PC-3 (cell line): ENCODE measurements at regions not wholly inside any gene's neighbourhood (a gene's known extent, or its start where the extent isn't known, plus 50 kb on each side); places are given as distances from the start of the nearest gene placed in this dataset.

Source experiments
- ATAC-seq: fragments of 200-7000 bp; cut with Tn5 transposase; 2 replicates; pipeline ENCODE4 v1.9.1; 2020; ENCODE audit warnings: mild to moderate bottlenecking, moderate library complexity
- BruUV-seq: library from RNA; stranded (reverse); fragments of 400-500 nt; replicated peaks from 2 replicates; lab custom pipeline; 2021; lab: Mats Ljungman, UMichigan
- CTCF ChIA-PET: fragments of 300-600 bp; sonication (Branson Sonifier 250); formaldehyde crosslinking; loops from one replicate; lab custom pipeline; 2022; ENCODE audit warnings: antibody characterized with exemption; lab: Charles Lee
- POLR2A ChIA-PET: fragments of 300-600 bp; sonication (Branson Sonifier 250); formaldehyde crosslinking; loops from one replicate; lab custom pipeline; 2022; ENCODE audit warnings: antibody characterized with exemption; ENCODE audit not compliant: unreplicated experiment; lab: Charles Lee
- DNase-seq: peaks from one replicate; pipeline ENCODE4 v3.0.0-alpha.2; 2015
- H2AFZ ChIP-seq: fragments of 300-600 bp; sonication (generic); 2 replicates; pipeline ENCODE4 v1.6.0; 2016; ENCODE audit warnings: antibody characterized with exemption, low read length
- H3F3A ChIP-seq: fragments of 300-600 bp; sonication (generic); one replicate; pipeline ENCODE4 v1.6.0; 2017; ENCODE audit warnings: antibody characterized with exemption, low read length, control low read depth, mild to moderate bottlenecking; ENCODE audit not compliant: unreplicated experiment
- H3K27ac ChIP-seq: fragments of 300-600 bp; sonication (generic); 2 replicates; pipeline ENCODE4 v1.5.1; 2016; ENCODE audit warnings: mild to moderate bottlenecking, low read length
- H3K27me3 ChIP-seq: fragments of 300-600 bp; sonication (generic); 2 replicates; pipeline ENCODE4 v1.6.1; 2016; ENCODE audit warnings: low read length, mixed read lengths
- H3K36me3 ChIP-seq: fragments of 300-600 bp; sonication (generic); 2 replicates; pipeline ENCODE4 v1.6.1; 2016; ENCODE audit warnings: low read depth, mixed run types, low read length, mixed read lengths
- H3K4me1 ChIP-seq: fragments of 300-600 bp; sonication (generic); 2 replicates; pipeline ENCODE4 v1.5.1; 2016; ENCODE audit warnings: low read length; ENCODE audit not compliant: insufficient read depth
- H3K4me2 ChIP-seq: fragments of 300-600 bp; sonication (generic); 2 replicates; pipeline ENCODE4 v1.6.0; 2016; ENCODE audit warnings: low read length
- H3K4me3 ChIP-seq: fragments of 300-600 bp; sonication (generic); 2 replicates; pipeline ENCODE4 v1.5.1; 2016; ENCODE audit warnings: mild to moderate bottlenecking, low read length, mixed read lengths
- H3K79me2 ChIP-seq: fragments of 300-600 bp; sonication (generic); 2 replicates; pipeline ENCODE4 v1.6.1; 2017; ENCODE audit warnings: low read length, mixed read lengths
- H3K9ac ChIP-seq: fragments of 300-600 bp; sonication (generic); 2 replicates; pipeline ENCODE4 v1.6.0; 2016; ENCODE audit warnings: mild to moderate bottlenecking, low read length
- H3K9me2 ChIP-seq: fragments of 300-600 bp; sonication (generic); replicated peaks from 2 replicates; pipeline ENCODE4 v1.6.1; 2016; ENCODE audit warnings: mixed run types, low read length, mixed read lengths
- H3K9me3 ChIP-seq: fragments of 300-600 bp; sonication (generic); 2 replicates; pipeline ENCODE4 v1.6.1; 2016; ENCODE audit warnings: low read length, mixed read lengths
- H4K20me1 ChIP-seq: fragments of 300-600 bp; sonication (generic); 2 replicates; pipeline ENCODE4 v1.6.1; 2016; ENCODE audit warnings: low read length, mixed read lengths
- EZH2 ChIP-seq: fragments of 300-600 bp; sonication (generic); IDR thresholded peaks from one replicate; pipeline ENCODE4 v1.6.1; 2017; ENCODE audit warnings: antibody characterized with exemption, mild to moderate bottlenecking, low read length; ENCODE audit not compliant: unreplicated experiment
- EZH2phosphoT487 ChIP-seq: fragments of 300-600 bp; sonication (generic); IDR thresholded peaks from 2 replicates; pipeline ENCODE4 v1.6.1; 2018; ENCODE audit warnings: mild to moderate bottlenecking, antibody characterized with exemption, low read length, borderline replicate concordance
- intact Hi-C: fragments of 100-400 bp; cut with micrococcal nuclease; formaldehyde crosslinking; loops from 2 replicates; pipeline ENCODE4 v1.9.0; 2023
- TF ChIP-seq, protein P1 (sequence below): fragments of 300-600 bp; sonication (generic); conservative IDR thresholded peaks from 2 replicates; pipeline ENCODE4 v1.5.1; 2017; ENCODE audit warnings: antibody characterized with exemption, low read depth, mild to moderate bottlenecking, low read length

- no TSS peak for BruUV-seq
- no peak overlapping the region for H3K27ac ChIP-seq
Measured at GRCh38 chr10:8133146-8133545, 78.7 kb downstream of the GATA3 start.

DNA sequence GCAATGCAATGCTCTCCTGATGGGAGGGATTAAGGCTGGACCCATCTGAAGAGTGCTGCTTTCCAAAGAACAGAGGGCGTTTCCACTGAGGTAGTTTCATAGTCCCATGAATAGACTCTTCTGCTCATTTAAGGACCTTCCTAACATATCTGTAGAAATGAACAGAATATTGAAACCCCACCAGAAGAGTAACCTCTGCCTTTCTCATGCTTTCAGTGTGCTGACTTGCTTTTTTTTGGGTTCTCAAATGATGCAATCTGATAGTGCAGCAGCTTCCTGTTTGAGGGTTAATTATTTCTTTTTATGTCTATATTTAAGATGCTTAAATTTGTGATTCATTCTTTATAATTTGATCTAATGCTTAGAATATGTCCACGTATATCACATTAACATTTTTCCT is 82.2 kb downstream of the GATA3 start:
- CTCF ChIA-PET = no interaction called here
- BruUV-seq = no TSS peak

More at GRCh38 chr10:8133146-8133545, 78.7 kb downstream of the GATA3 start:
- DNase-seq = no peak
- TF ChIP-seq EZH2 (no peak), EZH2phosphoT487 (no peak)
- TF ChIP-seq, protein P1, sequence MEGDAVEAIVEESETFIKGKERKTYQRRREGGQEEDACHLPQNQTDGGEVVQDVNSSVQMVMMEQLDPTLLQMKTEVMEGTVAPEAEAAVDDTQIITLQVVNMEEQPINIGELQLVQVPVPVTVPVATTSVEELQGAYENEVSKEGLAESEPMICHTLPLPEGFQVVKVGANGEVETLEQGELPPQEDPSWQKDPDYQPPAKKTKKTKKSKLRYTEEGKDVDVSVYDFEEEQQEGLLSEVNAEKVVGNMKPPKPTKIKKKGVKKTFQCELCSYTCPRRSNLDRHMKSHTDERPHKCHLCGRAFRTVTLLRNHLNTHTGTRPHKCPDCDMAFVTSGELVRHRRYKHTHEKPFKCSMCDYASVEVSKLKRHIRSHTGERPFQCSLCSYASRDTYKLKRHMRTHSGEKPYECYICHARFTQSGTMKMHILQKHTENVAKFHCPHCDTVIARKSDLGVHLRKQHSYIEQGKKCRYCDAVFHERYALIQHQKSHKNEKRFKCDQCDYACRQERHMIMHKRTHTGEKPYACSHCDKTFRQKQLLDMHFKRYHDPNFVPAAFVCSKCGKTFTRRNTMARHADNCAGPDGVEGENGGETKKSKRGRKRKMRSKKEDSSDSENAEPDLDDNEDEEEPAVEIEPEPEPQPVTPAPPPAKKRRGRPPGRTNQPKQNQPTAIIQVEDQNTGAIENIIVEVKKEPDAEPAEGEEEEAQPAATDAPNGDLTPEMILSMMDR = no peak
- Histone ChIP-seq H4K20me1 (no peaks in the 10 kb centered on the region), H3K4me3 (no peak overlapping the region), H3K27me3 (no peaks in the 10 kb centered on the region), H3K9ac (no peak overlapping the region), H3K4me2 (no peak overlapping the region), H2AFZ (no peak overlapping the region), H3K4me1 (peaks cover 14% of the 10 kb centered on the region), H3K9me3 (no peaks in the 10 kb centered on the region), H3K9me2 (no peaks in the 10 kb centered on the region), H3K36me3 (no peaks in the 10 kb centered on the region), H3F3A (no peaks in the 10 kb centered on the region), H3K79me2 (no peaks in the 10 kb centered on the region)
- ChIA-PET POLR2A (no interaction called here), CTCF (no interaction called here)
- intact Hi-C loops = no loop called here
- no peak for ATAC-seq

DNA sequence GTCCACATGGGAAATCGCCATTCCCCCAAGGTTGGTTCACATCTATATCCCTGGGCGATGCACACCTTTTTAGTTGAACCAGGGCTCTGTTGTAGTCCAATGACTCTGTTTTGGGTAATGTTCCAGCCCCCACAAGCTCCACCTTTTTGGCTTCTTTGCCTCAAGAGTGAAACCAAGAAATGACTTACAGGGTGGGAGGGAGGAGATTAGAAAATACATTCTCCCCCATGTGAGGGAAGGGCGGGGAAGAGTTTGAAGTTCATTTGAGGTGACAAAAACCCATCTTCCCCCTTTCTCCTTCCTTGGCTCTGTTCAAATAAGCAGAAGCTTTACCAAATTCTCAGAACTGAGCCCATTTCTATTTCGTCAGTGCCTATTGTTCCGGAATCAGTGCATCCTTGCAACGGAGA is 82.8 kb downstream of the GATA3 start:
- no peak for TF ChIP-seq EZH2
- TF ChIP-seq EZH2phosphoT487 = no peak
- TF ChIP-seq, protein P1 = no peak
- no peaks in the 10 kb centered on the region for H3K79me2 ChIP-seq

More for the DNA sequence above, 82.2 kb downstream of the GATA3 start:
- TF ChIP-seq, protein P1 = no peak
- TF ChIP-seq EZH2phosphoT487 (no peak), EZH2 (no peak)
- intact Hi-C loops = no loop called here
- H3K36me3 ChIP-seq = no peaks in the 10 kb centered on the region
- no peak for DNase-seq
- H3K4me2 ChIP-seq = no peak overlapping the region
- H3K79me2 ChIP-seq = no peaks in the 10 kb centered on the region
- POLR2A ChIA-PET = no interaction called here
- no peak overlapping the region for H2AFZ ChIP-seq
- no peak overlapping the region for H3K27ac ChIP-seq
- no peaks in the 10 kb centered on the region for H3K9me2 ChIP-seq
- H3F3A ChIP-seq = no peaks in the 10 kb centered on the region
- no peak overlapping the region for H3K4me3 ChIP-seq
- no peaks in the 10 kb centered on the region for H4K20me1 ChIP-seq
- H3K4me1 ChIP-seq = peaks cover 12% of the 10 kb centered on the region
- ATAC-seq = no peak
- no peaks in the 10 kb centered on the region for H3K27me3 ChIP-seq
- no peaks in the 10 kb centered on the region for H3K9me3 ChIP-seq
- H3K9ac ChIP-seq = no peak overlapping the region

More for the DNA sequence above, 82.8 kb downstream of the GATA3 start:
- no peak for ATAC-seq
- no peaks in the 10 kb centered on the region for H3K27me3 ChIP-seq
- H3K9me2 ChIP-seq = no peaks in the 10 kb centered on the region
- DNase-seq = no peak
- peaks cover 8% of the 10 kb centered on the region for H3K4me1 ChIP-seq
- ChIA-PET POLR2A (no interaction called here), CTCF (no interaction called here)
- H3K27ac ChIP-seq = no peak overlapping the region
- H3F3A ChIP-seq = no peaks in the 10 kb centered on the region
- no peak overlapping the region for H3K9ac ChIP-seq
- no TSS peak for BruUV-seq
- H3K9me3 ChIP-seq = no peaks in the 10 kb centered on the region
- no peaks in the 10 kb centered on the region for H4K20me1 ChIP-seq
- H3K36me3 ChIP-seq = no peaks in the 10 kb centered on the region
- intact Hi-C loops = no loop called here
- H2AFZ ChIP-seq = no peak overlapping the region
- no peak overlapping the region for H3K4me2 ChIP-seq
- H3K4me3 ChIP-seq = no peak overlapping the region
